ENCODE measurements at regions not wholly inside any gene's neighbourhood (a gene's known extent, or its start where the extent isn't known, plus 50 kb on each side); places are given as distances from the start of the nearest gene placed in this dataset.

DNA sequence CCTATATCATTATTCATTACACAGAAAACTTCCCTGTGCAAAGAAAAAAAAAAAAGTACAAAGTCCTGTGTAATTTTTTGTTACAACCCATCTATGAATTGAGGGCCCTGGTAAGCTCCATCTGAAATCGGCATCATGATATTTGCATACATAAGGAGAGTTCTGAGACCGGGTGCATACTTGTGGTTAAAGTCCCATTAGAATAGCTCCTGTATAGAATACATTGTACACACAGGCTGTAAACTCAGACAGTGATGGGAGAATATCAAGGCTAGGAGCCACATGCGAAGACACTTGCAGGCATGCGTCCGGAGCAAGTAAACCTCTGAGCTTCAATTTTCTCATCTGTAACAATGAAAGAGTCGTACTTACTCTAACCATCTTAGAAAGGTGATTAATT is 353.2 kb downstream of the ETS1 start:
- H3K4me3 ChIP-seq, result no peak overlapping the region
- DNase-seq (no peak), ATAC-seq (no peak)
- H3K4me1 ChIP-seq, result no peaks in the 10 kb centered on the region
- no peaks in the 10 kb centered on the region for H3K36me3 ChIP-seq
- no peak overlapping the region for H3K27ac ChIP-seq
- TF ChIP-seq, protein P1, sequence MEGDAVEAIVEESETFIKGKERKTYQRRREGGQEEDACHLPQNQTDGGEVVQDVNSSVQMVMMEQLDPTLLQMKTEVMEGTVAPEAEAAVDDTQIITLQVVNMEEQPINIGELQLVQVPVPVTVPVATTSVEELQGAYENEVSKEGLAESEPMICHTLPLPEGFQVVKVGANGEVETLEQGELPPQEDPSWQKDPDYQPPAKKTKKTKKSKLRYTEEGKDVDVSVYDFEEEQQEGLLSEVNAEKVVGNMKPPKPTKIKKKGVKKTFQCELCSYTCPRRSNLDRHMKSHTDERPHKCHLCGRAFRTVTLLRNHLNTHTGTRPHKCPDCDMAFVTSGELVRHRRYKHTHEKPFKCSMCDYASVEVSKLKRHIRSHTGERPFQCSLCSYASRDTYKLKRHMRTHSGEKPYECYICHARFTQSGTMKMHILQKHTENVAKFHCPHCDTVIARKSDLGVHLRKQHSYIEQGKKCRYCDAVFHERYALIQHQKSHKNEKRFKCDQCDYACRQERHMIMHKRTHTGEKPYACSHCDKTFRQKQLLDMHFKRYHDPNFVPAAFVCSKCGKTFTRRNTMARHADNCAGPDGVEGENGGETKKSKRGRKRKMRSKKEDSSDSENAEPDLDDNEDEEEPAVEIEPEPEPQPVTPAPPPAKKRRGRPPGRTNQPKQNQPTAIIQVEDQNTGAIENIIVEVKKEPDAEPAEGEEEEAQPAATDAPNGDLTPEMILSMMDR (IDR thresholded peaks at IDR 0.05), result no peak
- no peaks in the 10 kb centered on the region for H3K9me3 ChIP-seq
- no peaks in the 10 kb centered on the region for H3K27me3 ChIP-seq
- intact Hi-C loops (cut with DNase I), result no loop called here

DNA sequence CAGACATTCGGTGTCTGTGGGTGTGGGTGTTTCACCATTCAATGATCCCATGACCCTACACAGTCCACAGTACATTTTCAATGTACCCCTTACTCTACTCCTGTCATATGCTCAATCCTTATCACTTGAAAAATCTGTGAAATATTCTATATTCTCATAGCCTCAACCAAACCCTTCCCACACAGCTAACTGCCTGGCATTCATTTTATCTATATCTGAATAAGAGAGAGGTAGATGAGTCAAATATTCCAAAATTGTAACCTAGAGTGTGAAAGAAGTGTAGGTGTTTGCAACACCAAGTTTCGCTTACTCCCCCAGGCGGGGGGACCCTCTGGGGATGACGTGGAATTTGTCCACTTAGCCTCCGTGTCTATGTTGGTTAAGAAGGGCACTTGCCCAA is 354.8 kb downstream of the ETS1 start:
- intact Hi-C loops (cut with DNase I), result no loop called here
- ATAC-seq (peak; percentile 55), DNase-seq (no peak)
- Histone ChIP-seq H3K36me3 (no peaks in the 10 kb centered on the region), H3K27me3 (no peaks in the 10 kb centered on the region), H3K27ac (no peak overlapping the region), H3K4me3 (no peak overlapping the region), H3K4me1 (no peaks in the 10 kb centered on the region), H3K9me3 (no peaks in the 10 kb centered on the region)
- TF ChIP-seq, protein P1 (IDR thresholded peaks at IDR 0.05), result no peak

DNA sequence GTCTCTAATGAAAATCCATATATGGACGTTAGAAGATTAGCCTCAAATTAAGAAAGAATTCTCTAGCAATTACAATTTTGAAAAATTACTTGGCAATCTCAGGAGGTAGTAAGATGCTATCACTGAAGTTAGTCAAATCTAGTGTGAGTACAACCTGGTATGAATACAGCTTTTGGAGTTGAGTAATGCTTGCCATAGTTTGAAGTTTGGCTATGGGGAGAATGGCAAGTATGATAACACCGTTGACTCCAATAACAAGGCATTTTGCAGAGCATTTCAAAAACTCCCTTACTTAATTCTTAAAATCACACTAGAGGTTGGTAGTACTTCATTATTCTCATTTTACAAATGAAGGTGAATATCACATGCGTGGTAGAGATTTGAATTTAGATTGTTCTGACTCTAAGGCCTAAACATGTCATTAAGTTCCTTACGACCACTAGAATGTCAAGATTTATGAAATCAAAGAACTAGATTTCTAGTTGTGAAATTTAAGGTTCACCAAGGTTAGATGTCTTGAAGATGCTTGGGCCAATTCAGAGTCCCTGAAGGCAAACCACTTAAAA is 355.4 kb downstream of the ETS1 start:
- DNase-seq (no peak), ATAC-seq (no peak)
- Histone ChIP-seq H3K9me3 (no peaks in the 10 kb centered on the region), H3K4me3 (no peak overlapping the region), H3K4me1 (no peaks in the 10 kb centered on the region), H3K27me3 (no peaks in the 10 kb centered on the region), H3K27ac (no peak overlapping the region), H3K36me3 (no peaks in the 10 kb centered on the region)
- TF ChIP-seq, protein P1 (IDR thresholded peaks at IDR 0.05), result no peak
- intact Hi-C loops (cut with DNase I), result no loop called here

DNA sequence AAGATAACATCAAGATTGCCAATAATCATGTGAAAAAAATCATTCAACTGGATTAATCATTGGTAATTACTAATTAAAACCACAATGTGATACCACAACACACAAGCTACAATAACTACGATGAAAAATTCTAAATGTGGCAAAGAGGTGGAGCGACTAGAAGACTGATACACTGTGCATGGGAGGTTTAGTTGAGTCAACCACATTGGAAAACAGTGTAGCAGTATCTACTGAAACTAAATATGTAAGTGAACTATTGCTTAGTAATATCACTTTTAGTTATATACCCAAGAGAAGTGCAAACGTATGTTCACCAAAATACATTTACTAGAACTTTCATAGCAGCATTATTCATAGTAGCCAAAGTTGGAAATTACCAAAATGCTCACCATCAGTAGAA is 359.9 kb downstream of the ETS1 start:
- TF ChIP-seq, protein P1 (IDR thresholded peaks at IDR 0.05), result no peak
- H3K4me1 ChIP-seq, result no peaks in the 10 kb centered on the region
- intact Hi-C loops (cut with DNase I), result no loop called here
- no peaks in the 10 kb centered on the region for H3K27me3 ChIP-seq
- no peaks in the 10 kb centered on the region for H3K36me3 ChIP-seq
- DNase-seq, result no peak
- no peak overlapping the region for H3K4me3 ChIP-seq
- H3K27ac ChIP-seq, result no peak overlapping the region
- ATAC-seq, result no peak
- H3K9me3 ChIP-seq, result no peaks in the 10 kb centered on the region

DNA sequence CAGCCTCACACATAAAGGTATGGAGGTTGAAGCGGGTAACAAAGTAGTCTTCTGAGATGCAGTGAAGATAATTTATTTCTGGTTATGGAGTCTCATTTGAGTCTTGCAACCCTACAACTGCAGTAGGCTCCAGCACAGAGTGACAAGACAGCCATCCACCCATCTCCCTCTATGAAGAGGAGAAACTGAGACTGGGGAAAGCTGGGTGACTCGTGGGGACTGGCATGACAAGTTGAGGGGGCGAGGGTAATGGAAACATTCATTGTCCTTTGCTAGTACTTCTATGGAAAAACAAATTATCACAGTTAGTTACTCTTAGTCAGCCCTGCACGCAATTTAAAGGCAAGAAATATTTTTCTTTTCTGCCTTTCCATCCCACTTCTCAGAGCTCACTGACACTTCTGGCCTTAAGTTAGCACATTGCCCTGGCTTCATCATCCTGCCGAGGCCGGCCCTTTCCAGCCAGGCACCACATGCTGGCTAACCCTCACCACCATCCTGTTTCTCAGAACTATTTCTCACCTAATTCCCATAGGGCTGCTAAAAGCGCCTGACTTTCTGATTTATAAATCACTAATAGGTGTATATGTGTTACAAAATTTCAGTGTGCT is 361.1 kb downstream of the ETS1 start:
- intact Hi-C loops (cut with DNase I), result no loop called here
- no peaks in the 10 kb centered on the region for H3K27me3 ChIP-seq
- no peaks in the 10 kb centered on the region for H3K9me3 ChIP-seq
- no peak overlapping the region for H3K27ac ChIP-seq
- H3K36me3 ChIP-seq, result no peaks in the 10 kb centered on the region
- H3K4me1 ChIP-seq, result no peaks in the 10 kb centered on the region
- TF ChIP-seq, protein P1 (IDR thresholded peaks at IDR 0.05), result no peak
- ATAC-seq, result no peak
- no peak overlapping the region for H3K4me3 ChIP-seq
- DNase-seq, result no peak
